GM19240 (cell line): ENCODE measurements at regions not wholly inside any gene's neighbourhood (a gene's known extent, or its start where the extent isn't known, plus 50 kb on each side); places are given as distances from the start of the nearest gene placed in this dataset.

ENCODE experiments used
- DNase-seq: peaks from one replicate; pipeline ENCODE4 v3.0.0; 2011; ENCODE audit warnings: low spot score; ENCODE audit not compliant: insufficient read length

DNA sequence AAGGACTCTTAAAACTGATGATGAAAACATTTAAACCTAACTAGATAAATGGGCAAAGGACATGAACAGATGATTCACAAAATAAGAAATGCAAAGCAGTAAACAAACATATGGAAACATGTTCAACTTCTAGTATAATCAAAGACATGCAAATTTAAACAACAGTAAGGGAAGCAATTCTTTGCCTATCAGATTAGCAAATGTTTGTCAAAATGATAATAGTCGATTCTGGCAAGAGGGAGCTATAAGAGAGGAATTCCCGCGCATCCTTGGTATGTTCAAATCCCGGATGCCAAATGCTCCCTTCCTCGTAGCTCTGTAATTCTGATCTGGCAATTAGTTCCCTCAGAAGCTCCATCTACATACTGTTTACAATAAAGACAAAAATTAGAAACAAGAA lies 320.5 kb downstream of the PHKB start:
- DNase-seq = no peak

DNA sequence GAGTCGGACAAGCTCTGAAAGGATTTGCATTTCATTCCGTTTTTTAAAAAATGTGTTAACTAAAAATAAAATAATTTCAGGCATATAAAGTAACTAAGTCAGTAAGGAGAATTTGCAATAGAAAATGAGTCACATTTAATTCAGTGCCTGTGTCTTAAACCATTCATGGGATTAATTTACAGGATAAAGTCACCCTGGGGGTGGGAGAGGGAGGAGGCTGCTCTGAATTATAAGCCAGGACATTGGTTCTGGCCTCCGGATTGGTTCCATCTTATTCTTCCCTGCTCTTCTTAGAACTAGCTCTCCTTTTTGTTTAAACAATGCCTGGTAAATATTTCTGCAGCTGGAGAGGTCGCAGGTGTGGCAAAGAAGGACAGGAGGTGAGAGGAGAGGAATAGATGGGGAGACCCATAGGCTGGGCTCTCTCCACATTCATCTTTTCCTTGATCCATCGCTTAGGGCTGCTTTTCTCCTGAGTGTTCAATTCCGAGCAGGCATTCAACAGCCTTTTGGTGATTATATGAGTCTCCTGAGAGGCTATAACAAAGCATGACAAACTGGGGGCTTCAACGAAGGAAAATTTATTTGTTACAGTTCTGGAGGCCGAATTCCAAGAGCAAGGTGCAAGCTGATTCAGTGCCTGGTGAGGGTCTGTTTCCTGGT lies 319.2 kb downstream of the PHKB start:
- no peak for DNase-seq

DNA sequence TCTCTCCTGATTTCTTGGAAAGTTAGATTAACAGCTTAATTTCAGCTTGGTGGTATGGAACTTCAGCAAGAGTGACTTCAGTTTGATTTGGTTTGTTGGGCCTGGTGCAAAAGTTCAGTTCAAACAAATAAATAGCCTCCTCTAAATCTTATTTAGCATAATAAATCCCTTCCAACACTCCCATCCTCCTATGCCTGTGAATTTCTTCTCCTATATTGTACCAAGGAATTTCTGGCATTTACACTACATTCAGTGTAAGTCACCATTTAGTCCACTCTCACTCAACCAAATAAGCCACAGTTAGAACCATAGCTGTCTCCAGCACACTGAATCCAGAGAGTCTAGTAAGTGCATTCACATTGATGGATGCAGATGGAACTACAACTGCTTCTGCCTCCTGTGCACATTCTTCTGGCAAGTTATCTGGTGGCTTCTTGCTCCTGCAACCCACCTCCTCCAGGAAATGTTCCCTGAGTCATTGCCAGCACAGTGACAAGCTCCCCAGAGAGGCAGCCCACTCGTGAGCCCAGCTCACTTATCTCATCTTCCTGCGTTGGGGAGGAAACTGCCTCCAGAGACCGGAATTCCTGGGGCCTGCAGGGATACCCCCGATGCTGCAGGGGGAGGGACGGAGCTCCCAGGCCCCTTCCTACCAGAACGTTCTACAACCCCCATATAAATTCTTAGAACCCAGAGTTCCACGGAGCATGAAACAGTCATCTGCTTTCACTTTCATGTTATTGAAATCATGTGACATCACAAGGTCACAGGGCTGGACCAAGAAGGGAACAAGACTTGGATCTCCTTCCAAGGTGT lies 318.3 kb downstream of the PHKB start:
- DNase-seq = no peak

DNA sequence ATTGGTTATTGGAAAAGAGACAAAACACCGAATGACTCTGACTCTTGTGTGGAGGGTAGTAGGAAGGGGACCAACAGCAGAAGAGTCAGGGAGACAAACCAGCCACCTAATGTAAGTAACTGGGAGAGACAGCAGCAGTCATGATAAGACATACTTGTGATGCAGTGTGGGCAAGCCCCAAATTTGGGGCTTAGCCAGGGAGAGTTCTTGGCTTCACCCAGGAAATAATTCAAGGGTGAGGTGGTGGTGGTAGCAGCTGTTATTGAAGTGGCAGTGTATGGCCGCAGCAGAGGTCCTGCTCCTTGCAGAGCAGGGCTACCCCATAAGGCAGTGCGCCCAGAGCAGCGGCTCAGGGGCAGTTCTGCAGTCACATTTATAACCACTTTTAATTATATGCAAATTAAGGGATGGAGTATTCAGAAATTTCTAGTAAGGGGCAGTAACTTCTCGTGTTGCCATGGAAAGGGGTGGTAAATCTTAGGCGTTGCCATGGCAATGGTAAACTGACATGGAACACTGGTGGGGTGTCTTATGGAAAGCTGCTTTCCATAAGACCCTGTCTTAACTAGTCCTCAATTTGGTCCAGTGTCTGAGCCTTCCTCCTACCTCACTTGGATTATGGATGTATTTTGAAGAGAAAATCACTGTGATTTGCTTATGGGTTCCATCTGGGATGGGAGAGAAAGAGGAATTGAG lies 317.1 kb downstream of the PHKB start:
- DNase-seq = no peak

DNA sequence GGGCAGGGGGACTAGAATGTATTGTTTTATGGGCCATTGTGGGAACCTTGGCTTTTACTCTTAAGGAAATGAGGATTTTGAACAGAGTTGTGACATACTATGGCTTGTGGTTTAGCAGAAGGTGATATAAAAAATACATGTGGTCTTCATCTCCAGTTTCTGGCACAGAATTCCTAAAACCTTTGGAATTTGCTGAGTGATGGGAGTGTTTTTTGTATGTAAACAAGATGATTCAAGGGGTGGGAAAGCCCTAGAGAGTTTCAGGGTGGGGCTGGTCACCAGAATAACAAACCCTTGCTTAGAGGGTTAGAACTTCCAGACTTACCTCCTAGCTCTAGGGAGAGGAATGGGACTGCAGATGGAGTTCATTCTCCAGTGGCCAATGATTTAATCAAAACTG lies 316.1 kb downstream of the PHKB start:
- no peak for DNase-seq

DNA sequence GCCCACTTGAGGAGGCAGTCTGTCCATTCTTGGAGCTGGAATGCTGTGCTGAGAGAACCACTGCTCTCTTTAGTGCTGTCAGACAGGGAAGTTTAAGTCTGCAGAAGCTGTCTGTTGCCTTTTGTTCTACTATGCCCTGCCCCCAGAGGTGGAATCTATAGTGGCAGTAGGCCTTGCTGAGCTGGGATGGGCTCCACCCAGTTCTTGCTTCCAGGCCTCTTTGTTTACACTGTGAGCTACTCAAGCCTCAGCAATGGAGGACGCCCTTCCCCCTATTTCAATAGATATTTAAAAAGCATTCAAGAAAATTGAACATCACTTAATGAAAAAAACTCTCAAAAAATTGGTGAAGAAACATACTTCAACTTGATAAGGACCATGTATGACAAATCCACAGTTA lies 313.5 kb downstream of the PHKB start:
- DNase-seq = no peak

DNA sequence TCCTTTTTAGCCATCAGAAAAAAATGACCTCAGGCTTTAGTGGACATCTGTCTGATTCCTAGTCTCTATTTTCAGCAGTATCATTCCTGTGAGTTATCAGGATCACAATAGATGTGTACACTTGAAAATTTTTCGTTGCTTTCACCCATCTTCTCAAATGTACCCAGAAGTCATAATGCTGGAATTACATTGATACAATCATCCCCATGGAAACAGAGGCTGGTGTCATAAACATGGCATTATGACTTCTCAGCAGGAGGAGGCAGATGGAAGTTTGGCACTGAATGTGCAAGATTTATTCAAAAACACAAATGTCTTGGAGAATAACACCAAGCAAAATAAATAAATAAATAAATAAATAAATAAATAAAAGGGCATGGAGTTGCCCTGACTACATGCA lies 292.5 kb downstream of the PHKB start:
- no peak for DNase-seq
